ENCODE measurements at regions not wholly inside any gene's neighbourhood (a gene's known extent, or its start where the extent isn't known, plus 50 kb on each side); places are given as distances from the start of the nearest gene placed in this dataset.
"Not testable (repeated sequence)": the region's sequence is repeated elsewhere in the genome, so short reads cannot be mapped to it uniquely, and the experiment has no call there.

GRCh38 chr6:141869509-141869908 is 263.2 kb upstream of the GJE1 start:
- not testable (repeated sequence) for DNase-seq

GRCh38 chr6:141867767-141868166 is 265.0 kb upstream of the GJE1 start:
- no peak for DNase-seq

GRCh38 chr6:141866731-141867497 is 265.8 kb upstream of the GJE1 start:
- DNase-seq: no peak

GRCh38 chr6:141851063-141851462 is 281.7 kb upstream of the GJE1 start:
- DNase-seq: no peak

- no peak for DNase-seq
These were observed 284.5 kb upstream of the GJE1 start for GRCh38 chr6:141848029-141848890.

GRCh38 chr6:141846639-141847038 is 286.1 kb upstream of the GJE1 start:
- DNase-seq: no peak

- no peak for DNase-seq
These were observed 289.4 kb upstream of the GJE1 start for GRCh38 chr6:141843178-141843834.

- no peak for DNase-seq
These were observed 299.6 kb upstream of the GJE1 start for GRCh38 chr6:141833001-141833655.

GRCh38 chr6:141830530-141830929 is 302.2 kb upstream of the GJE1 start:
- DNase-seq: no peak

- no peak for DNase-seq
These were observed 303.0 kb upstream of the GJE1 start for GRCh38 chr6:141829566-141830360.

GRCh38 chr6:141824350-141824749 is 308.4 kb upstream of the GJE1 start:
- no peak for DNase-seq

- not testable (repeated sequence) for DNase-seq
These were observed 317.7 kb upstream of the GJE1 start for GRCh38 chr6:141815039-141815438.

- no peak for DNase-seq
These were observed 322.8 kb upstream of the GJE1 start for GRCh38 chr6:141809901-141810300.

- DNase-seq: no peak
These were observed 324.1 kb upstream of the GJE1 start for GRCh38 chr6:141808662-141809061.

GRCh38 chr6:141800973-141801372 is 331.8 kb upstream of the GJE1 start:
- not testable (repeated sequence) for DNase-seq

- no peak for DNase-seq
These were observed 341.8 kb upstream of the GJE1 start for GRCh38 chr6:141790921-141791320.

GRCh38 chr6:141788096-141788495 is 344.6 kb upstream of the GJE1 start:
- DNase-seq: no peak

GRCh38 chr6:141783585-141783984 is 349.1 kb upstream of the GJE1 start:
- DNase-seq: no peak

- DNase-seq: no peak
These were observed 352.4 kb upstream of the GJE1 start for GRCh38 chr6:141780296-141780695.

- DNase-seq: no peak
These were observed 368.3 kb upstream of the GJE1 start for GRCh38 chr6:141764388-141764787.

- DNase-seq: no peak
These were observed 374.3 kb upstream of the GJE1 start for GRCh38 chr6:141758430-141758829.

GRCh38 chr6:141753180-141753579 is 379.5 kb upstream of the GJE1 start:
- no peak for DNase-seq
